Caco-2 (cell line): ENCODE measurements at regions not wholly inside any gene's neighbourhood (a gene's known extent, or its start where the extent isn't known, plus 50 kb on each side); places are given as distances from the start of the nearest gene placed in this dataset.

Source experiments
- BruUV-seq: library from RNA; stranded (reverse); fragments of 400-500 nt; replicated peaks from 2 replicates; lab custom pipeline; 2021; lab: Mats Ljungman, UMichigan
- CTCF ChIA-PET: fragments of 300-600 bp; sonication (Branson Sonifier 250); formaldehyde crosslinking; loops from one replicate; lab custom pipeline; 2022; ENCODE audit warnings: antibody characterized with exemption; lab: Charles Lee
- POLR2A ChIA-PET: fragments of 300-600 bp; sonication (Branson Sonifier 250); formaldehyde crosslinking; loops from one replicate; lab custom pipeline; 2022; ENCODE audit warnings: antibody characterized with exemption; lab: Charles Lee
- DNase-seq, 2 experiments: peaks; one replicate each; pipeline versions ENCODE4 v3.0.0 to v3.0.0-alpha.2; 2020 to 2022
- H3K27me3 ChIP-seq: replicated peaks from 2 replicates; pipeline ENCODE4 v1.6.0; 2011; ENCODE audit warnings: low read length; ENCODE audit not compliant: control insufficient read depth, insufficient read depth
- H3K36me3 ChIP-seq: 2 replicates; pipeline ENCODE4 v1.5.1; 2011; ENCODE audit warnings: low read length; ENCODE audit not compliant: control insufficient read depth, insufficient read depth
- H3K4me1 ChIP-seq: fragments of 250-450 bp; sonication (Bioruptor Pico); 2 replicates; pipeline ENCODE4 v1.5.1; 2020; ENCODE audit warnings: mild to moderate bottlenecking
- H3K4me3 ChIP-seq: 2 replicates; pipeline ENCODE4 v1.5.1; 2011; ENCODE audit warnings: low read depth, mild to moderate bottlenecking, control low read depth, low read length
- H3K9me3 ChIP-seq: fragments of 250-450 bp; sonication (Bioruptor Pico); 2 replicates; pipeline ENCODE4 v1.5.1; 2020; ENCODE audit warnings: mild to moderate bottlenecking, moderate library complexity
- H3K27ac Mint-ChIP-seq: one replicate; pipeline ENCODE4 v1.8.0; 2022; ENCODE audit warnings: mixed read lengths; ENCODE audit not compliant: unreplicated experiment
- H3K27me3 Mint-ChIP-seq: one replicate; pipeline ENCODE4 v1.8.0; 2022; ENCODE audit warnings: mixed read lengths; ENCODE audit not compliant: insufficient read depth, unreplicated experiment
- H3K36me3 Mint-ChIP-seq: one replicate; pipeline ENCODE4 v1.8.0; 2022; ENCODE audit warnings: mild to moderate bottlenecking, mixed read lengths; ENCODE audit not compliant: insufficient read depth, unreplicated experiment
- H3K4me1 Mint-ChIP-seq: one replicate; pipeline ENCODE4 v1.8.0; 2022; ENCODE audit warnings: low read depth, mixed read lengths; ENCODE audit not compliant: unreplicated experiment
- H3K4me3 Mint-ChIP-seq: one replicate; pipeline ENCODE4 v1.8.0; 2022; ENCODE audit warnings: mild to moderate bottlenecking, moderate library complexity, mixed read lengths; ENCODE audit not compliant: unreplicated experiment
- H3K9me3 Mint-ChIP-seq: one replicate; pipeline ENCODE4 v1.8.0; 2022; ENCODE audit warnings: mixed read lengths; ENCODE audit not compliant: unreplicated experiment
- intact Hi-C: fragments of 100-400 bp; cut with micrococcal nuclease; formaldehyde crosslinking; loops from one replicate; pipeline ENCODE4 v1.10.0; 2022; ENCODE audit not compliant: unreplicated experiment
- TF ChIP-seq, protein P1 (sequence below), 2 experiments: fragments of 200-600 bp in 1 of 2; IDR thresholded peaks; 1 replicate in 1 of 2; 2 replicates in 1 of 2; pipeline versions ENCODE4 v1.5.1 to v1.8.0; 2011 to 2022; ENCODE audit warnings: antibody characterized with exemption in 1 of 2, control low read depth in 1 of 2, inconsistent platforms in 1 of 2, low read depth in 1 of 2, low read length in 1 of 2, mild to moderate bottlenecking in 1 of 2, moderate library complexity in 1 of 2; ENCODE audit not compliant: insufficient read depth in 1 of 2, severe bottlenecking in 1 of 2, unreplicated experiment in 1 of 2

DNA sequence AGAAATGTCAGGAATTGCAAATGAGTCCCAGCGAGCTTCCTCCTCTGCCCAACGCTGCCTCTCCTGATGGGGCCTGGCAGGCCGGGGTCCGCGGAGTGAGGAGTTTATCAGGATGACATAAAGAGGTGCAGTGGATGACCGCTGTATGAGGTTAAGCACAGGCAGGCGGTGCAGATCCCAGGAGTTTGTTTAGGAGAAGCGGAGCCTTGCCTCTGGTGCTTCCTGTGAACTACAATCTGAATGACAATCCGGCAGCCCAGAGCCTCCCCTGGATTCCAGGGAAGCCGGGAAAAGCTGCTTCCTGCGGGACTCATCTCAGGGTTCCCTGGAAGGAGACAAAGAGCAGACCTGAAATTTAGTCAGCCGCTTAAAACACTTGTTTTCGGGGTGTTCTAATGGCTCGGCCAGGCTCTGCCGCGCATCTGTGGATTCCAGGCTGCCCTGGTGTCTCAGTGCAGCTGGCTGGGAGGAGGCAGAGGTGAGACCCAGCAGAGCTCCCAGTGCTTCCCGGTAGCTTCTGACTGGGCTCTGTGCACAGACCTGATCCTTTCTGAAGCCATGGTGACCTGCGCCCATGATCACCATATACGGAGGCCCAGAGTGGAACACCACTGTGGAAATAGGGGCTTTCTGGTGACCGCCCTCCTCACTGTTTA lies 69.8 kb upstream of the IRX4 start:
- BruUV-seq: no TSS peak
- intact Hi-C loops: no loop called here

DNA sequence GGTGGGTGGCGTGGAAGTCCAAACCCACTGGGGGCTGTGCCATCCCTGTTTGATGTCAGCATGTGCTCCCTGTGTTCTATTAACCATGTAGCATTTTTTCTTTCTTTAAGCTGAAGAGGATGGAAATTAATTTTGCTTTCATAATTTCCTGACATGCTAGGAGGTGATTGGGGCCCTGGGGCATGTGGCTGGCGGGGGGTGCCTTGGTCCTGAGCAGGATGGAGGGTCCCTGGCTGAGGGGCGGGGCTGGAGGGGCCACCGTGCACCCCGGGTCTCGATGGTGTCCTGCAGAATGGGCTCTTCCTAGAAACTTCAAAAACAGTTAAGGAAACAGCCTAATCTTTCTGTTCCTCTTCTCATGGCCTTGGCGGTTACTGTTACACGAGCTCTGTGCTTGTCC lies 69.3 kb upstream of the IRX4 start:
- DNase-seq: no peak
- Histone ChIP-seq H3K9me3 (no peaks in the 10 kb centered on the region), H3K27me3 (no peaks in the 10 kb centered on the region), H3K4me1 (no peaks in the 10 kb centered on the region), H3K36me3 (no peaks in the 10 kb centered on the region), H3K4me3 (no peak overlapping the region)
- POLR2A ChIA-PET: no interaction called here
- H3K4me3 Mint-ChIP-seq: no peak overlapping the region
- no peaks in the 10 kb centered on the region for H3K36me3 Mint-ChIP-seq
- CTCF ChIA-PET: no interaction called here
- BruUV-seq: no TSS peak
- intact Hi-C loops: no loop called here
- H3K4me1 Mint-ChIP-seq: no peaks in the 10 kb centered on the region
- H3K27me3 Mint-ChIP-seq: peaks cover 17% of the 10 kb centered on the region
- H3K27ac Mint-ChIP-seq: no peak overlapping the region
- TF ChIP-seq, protein P1, sequence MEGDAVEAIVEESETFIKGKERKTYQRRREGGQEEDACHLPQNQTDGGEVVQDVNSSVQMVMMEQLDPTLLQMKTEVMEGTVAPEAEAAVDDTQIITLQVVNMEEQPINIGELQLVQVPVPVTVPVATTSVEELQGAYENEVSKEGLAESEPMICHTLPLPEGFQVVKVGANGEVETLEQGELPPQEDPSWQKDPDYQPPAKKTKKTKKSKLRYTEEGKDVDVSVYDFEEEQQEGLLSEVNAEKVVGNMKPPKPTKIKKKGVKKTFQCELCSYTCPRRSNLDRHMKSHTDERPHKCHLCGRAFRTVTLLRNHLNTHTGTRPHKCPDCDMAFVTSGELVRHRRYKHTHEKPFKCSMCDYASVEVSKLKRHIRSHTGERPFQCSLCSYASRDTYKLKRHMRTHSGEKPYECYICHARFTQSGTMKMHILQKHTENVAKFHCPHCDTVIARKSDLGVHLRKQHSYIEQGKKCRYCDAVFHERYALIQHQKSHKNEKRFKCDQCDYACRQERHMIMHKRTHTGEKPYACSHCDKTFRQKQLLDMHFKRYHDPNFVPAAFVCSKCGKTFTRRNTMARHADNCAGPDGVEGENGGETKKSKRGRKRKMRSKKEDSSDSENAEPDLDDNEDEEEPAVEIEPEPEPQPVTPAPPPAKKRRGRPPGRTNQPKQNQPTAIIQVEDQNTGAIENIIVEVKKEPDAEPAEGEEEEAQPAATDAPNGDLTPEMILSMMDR (IDR thresholded peaks at IDR 0.05; ENCODE audit: insufficient read depth in 1 of 2, low read depth in 1 of 2, low read length in 1 of 2, severe bottlenecking in 1 of 2, unreplicated experiment in 1 of 2): no peak
- no peaks in the 10 kb centered on the region for H3K9me3 Mint-ChIP-seq

More for the DNA sequence above, 69.8 kb upstream of the IRX4 start:
- DNase-seq: no peak
- ChIA-PET POLR2A (no interaction called here), CTCF (no interaction called here)
- H3K36me3 ChIP-seq: no peaks in the 10 kb centered on the region
- TF ChIP-seq, protein P1 (IDR thresholded peaks at IDR 0.05; ENCODE audit: insufficient read depth in 1 of 2, low read depth in 1 of 2, low read length in 1 of 2, severe bottlenecking in 1 of 2, unreplicated experiment in 1 of 2): no peak
- Mint-ChIP-seq H3K27ac (no peak overlapping the region), H3K27me3 (peaks cover 16% of the 10 kb centered on the region), H3K9me3 (no peaks in the 10 kb centered on the region), H3K4me1 (no peaks in the 10 kb centered on the region), H3K4me3 (no peak overlapping the region), H3K36me3 (no peaks in the 10 kb centered on the region)
- H3K27me3 ChIP-seq: no peaks in the 10 kb centered on the region
- H3K4me1 ChIP-seq: no peaks in the 10 kb centered on the region
- H3K4me3 ChIP-seq: no peak overlapping the region
- H3K9me3 ChIP-seq: no peaks in the 10 kb centered on the region

DNA sequence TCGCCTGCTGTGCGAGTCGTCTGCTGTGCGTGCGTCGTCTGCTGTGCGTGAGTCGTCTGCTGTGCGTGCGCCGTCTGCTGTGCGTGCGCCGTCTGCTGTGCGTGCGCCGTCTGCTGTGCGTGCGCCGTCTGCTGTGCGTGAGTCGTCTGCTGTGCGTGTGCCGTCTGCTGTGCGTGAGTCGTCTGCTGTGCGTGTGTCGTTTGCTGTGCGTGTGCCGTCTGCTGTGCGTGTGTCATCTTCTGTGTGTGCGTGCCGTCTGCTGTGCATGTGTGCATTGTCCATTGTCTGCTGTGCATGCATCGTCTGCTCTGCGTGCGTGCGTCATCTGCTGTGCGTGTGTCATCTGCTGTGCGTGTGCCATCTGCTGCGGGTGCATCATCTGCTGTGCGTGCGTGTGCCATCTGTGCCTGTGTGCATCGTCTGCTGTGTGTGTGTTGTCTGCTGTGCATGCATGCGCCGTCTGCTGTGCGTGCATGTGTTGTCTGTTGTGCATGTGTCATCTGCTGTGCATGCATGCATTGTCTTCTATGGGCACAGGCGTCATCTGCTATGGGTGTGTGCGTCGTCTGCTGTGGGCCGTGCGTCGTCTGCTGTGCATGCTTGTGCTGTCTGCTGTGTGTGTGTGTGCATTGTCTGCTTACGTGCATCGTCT lies 68.6 kb upstream of the IRX4 start:
- intact Hi-C loops: no loop called here
- no peaks in the 10 kb centered on the region for H3K9me3 ChIP-seq
- POLR2A ChIA-PET: no interaction called here
- TF ChIP-seq, protein P1 (IDR thresholded peaks at IDR 0.05; ENCODE audit: insufficient read depth in 1 of 2, low read depth in 1 of 2, low read length in 1 of 2, severe bottlenecking in 1 of 2, unreplicated experiment in 1 of 2): no peak
- H3K27me3 Mint-ChIP-seq: peaks cover 21% of the 10 kb centered on the region
- BruUV-seq: no TSS peak
- no peaks in the 10 kb centered on the region for H3K27me3 ChIP-seq
- no peaks in the 10 kb centered on the region for H3K9me3 Mint-ChIP-seq
- DNase-seq: no peak
- no peaks in the 10 kb centered on the region for H3K4me1 ChIP-seq
- no peaks in the 10 kb centered on the region for H3K36me3 ChIP-seq
- H3K4me1 Mint-ChIP-seq: no peaks in the 10 kb centered on the region
- H3K4me3 ChIP-seq: no peak overlapping the region
- no peak overlapping the region for H3K4me3 Mint-ChIP-seq
- CTCF ChIA-PET: no interaction called here
- H3K36me3 Mint-ChIP-seq: no peaks in the 10 kb centered on the region
- no peak overlapping the region for H3K27ac Mint-ChIP-seq
